ENCODE measurements at regions not wholly inside any gene's neighbourhood (a gene's known extent, or its start where the extent isn't known, plus 50 kb on each side); places are given as distances from the start of the nearest gene placed in this dataset.
A peak's percentile ranks its signal among the peaks of the same experiment; 100 is the strongest.
"Not testable (repeated sequence)": the region's sequence is repeated elsewhere in the genome, so short reads cannot be mapped to it uniquely, and the experiment has no call there.

DNA sequence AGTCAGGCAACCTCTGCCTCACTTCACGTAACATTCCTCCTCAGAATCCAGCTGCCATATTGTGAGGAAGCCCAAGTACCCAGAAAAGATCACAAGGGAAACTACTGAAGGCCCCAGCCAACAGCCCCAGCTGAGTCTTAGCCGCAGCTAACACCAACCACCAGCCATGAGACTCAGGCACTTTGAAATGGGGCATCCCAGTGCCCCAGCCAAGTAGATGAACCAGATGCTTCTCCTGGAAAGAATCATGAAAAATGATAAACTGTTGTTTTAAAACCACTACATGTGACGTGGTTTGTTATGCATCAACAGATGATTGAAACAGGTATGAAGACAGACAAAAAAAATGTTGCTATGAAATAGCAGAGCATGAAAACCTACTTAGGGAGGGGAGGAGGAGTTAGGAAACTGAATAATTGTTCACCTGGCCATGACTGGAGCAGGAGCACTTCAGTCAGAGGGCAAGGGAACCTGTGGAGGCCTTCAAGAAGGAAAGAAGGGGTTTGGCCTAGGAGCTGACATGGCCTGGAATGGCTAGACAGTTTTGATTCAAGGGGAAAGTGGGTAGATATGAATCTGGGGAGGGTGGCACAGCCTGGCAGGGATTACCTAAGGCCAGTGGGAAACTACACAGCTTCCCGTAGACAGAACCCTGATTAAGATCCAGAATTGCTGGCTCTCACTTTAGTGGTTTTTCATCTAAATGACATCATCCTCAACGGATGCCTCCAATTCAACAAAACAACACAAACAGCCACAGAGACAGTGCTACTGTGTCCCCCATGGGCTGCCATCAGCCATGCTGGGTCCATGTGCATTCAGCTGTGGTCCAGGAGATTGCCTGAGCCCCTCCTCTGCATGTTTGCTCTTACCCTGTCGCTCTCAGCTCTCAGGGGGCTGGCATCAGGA lies 211.6 kb downstream of the SYK start:
- no peak for DNase-seq (ENCODE audit: low spot score)
- no peak overlapping the region for H3K4me3 ChIP-seq
- no peak overlapping the region for H3K27ac ChIP-seq
- TF ChIP-seq, protein P1, sequence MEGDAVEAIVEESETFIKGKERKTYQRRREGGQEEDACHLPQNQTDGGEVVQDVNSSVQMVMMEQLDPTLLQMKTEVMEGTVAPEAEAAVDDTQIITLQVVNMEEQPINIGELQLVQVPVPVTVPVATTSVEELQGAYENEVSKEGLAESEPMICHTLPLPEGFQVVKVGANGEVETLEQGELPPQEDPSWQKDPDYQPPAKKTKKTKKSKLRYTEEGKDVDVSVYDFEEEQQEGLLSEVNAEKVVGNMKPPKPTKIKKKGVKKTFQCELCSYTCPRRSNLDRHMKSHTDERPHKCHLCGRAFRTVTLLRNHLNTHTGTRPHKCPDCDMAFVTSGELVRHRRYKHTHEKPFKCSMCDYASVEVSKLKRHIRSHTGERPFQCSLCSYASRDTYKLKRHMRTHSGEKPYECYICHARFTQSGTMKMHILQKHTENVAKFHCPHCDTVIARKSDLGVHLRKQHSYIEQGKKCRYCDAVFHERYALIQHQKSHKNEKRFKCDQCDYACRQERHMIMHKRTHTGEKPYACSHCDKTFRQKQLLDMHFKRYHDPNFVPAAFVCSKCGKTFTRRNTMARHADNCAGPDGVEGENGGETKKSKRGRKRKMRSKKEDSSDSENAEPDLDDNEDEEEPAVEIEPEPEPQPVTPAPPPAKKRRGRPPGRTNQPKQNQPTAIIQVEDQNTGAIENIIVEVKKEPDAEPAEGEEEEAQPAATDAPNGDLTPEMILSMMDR (IDR thresholded peaks at IDR 0.05): no peak

DNA sequence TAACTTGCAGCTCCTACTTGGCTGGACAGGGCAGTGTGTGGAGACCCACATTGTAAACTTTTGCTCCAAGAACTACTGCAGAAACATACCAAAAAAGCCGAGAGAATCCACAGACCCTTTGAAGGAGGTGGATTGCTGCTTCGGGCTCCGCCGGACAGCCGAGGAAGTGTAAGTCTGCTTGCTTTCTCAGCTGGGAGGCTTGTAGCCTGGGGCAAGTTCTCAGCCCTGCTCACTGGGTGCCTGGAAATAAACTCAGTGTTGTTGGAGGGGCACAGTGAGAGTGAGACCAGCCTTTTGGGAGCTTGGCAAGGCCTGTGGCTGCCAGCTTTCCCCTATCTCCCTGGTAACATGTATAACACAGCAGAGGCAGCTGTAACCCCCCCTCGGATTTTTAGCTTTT lies 215.6 kb downstream of the SYK start:
- TF ChIP-seq, protein P1 (IDR thresholded peaks at IDR 0.05): no peak
- no peak for DNase-seq (ENCODE audit: low spot score)

DNA sequence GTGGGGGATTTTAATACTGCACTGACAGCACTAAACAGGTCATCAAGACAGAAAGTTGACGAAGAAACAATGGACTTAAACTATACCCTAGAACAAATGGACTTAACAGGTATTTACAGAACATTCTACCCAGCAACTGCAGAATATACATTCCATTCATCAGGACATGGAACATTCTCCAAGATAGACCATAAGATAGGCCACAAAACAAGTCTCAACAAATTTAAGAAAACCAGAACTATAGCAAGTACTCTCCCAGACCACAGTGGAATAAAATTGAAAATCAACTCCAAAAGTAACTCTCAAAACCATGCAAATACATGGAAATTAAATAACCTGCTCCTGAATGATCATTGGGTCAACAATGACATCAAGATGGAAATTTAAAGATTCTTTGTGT lies 218.3 kb downstream of the SYK start:
- H3K27ac ChIP-seq; H3K4me3 ChIP-seq; DNase-seq (ENCODE audit: low spot score): not testable (repeated sequence)

More for the DNA sequence above, 215.6 kb downstream of the SYK start:
- H3K27ac ChIP-seq: no peak overlapping the region
- H3K4me3 ChIP-seq: no peak overlapping the region

DNA sequence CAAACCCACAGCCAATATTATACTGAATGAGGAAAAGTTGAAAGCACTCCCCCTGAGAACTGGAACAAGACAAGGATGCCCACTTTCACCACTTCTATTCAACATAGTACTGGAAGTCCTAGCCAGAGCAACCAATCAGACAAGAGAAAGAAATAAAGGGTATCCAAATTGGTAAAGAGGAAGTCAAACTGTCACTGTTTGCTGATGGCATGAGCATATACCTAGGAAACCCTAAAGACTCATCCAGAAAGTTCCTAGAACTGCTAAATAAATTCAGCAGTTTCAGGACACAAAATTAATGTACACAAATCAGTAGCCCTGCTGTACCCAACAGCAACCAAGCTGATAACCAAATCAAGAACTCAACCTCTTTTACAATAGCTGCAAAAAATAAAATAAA lies 220.0 kb downstream of the SYK start:
- not testable (repeated sequence) for H3K27ac ChIP-seq; H3K4me3 ChIP-seq; DNase-seq (ENCODE audit: low spot score)

DNA sequence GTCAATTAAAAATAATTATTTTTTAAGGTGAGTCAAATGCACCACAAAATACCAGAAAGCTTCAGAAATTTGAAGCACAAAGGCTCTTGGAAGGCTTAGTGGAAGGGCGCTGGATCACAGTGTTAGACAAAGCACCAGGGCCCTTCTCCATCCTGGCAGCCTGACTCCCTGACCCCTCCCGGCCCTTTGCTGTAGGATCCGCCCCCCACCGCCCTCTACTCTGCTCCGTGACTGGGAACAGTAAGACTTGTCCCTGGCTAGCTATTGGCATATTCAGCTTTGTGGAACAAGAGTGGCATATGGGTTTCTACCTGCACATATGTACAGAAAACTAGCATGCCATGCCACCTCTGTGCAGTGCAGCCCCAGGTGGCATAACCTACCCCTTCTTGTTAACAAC lies 222.1 kb downstream of the SYK start:
- peak; percentile 14 for DNase-seq (ENCODE audit: low spot score)
- no peak overlapping the region for H3K4me3 ChIP-seq
- H3K27ac ChIP-seq: no peak overlapping the region
- TF ChIP-seq, protein P1 (IDR thresholded peaks at IDR 0.05): no peak

DNA sequence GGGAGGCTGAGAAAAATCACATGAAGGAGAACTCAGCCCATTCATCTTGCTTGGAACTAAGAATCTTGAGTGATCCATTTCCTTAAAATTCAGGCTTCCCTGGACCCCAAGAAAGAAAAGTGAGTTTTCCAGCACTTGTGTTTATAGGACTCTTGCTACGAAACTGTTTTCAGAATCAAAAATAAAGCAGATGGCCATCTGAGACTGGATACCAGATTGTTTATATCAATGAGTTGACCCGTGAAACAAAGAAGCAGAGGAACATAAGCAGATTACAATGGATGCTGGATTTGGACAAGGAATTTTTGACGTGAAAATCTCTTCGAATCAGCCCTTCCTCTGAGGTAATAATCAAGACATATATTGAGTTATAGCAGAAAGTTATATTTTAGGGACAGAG lies 223.2 kb downstream of the SYK start:
- Histone ChIP-seq H3K27ac (no peak overlapping the region), H3K4me3 (no peak overlapping the region)
- TF ChIP-seq, protein P1 (IDR thresholded peaks at IDR 0.05): no peak
- DNase-seq (ENCODE audit: low spot score): no peak

DNA sequence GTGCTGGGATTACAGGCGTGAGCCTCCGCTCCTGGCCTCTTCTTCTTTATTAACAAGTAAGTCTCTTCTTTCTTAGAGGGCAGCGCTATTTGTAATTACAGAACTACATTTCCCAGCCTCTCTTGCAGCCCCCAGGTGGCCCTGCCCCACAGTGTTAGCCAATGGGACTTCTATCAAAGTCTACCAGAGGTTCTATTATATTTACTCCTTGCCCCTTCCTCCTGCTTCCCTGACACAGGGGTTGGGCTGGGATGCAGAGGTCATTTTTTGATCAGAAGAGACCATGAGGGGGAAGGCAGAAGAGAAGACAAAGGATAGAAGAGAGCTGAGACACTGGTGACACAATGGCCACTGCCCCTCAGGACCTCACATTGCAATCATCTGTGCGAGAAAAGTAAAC lies 224.2 kb downstream of the SYK start:
- peak; percentile 24 for DNase-seq (ENCODE audit: low spot score)
- no peak overlapping the region for H3K4me3 ChIP-seq
- TF ChIP-seq, protein P1 (IDR thresholded peaks at IDR 0.05): no peak

DNA sequence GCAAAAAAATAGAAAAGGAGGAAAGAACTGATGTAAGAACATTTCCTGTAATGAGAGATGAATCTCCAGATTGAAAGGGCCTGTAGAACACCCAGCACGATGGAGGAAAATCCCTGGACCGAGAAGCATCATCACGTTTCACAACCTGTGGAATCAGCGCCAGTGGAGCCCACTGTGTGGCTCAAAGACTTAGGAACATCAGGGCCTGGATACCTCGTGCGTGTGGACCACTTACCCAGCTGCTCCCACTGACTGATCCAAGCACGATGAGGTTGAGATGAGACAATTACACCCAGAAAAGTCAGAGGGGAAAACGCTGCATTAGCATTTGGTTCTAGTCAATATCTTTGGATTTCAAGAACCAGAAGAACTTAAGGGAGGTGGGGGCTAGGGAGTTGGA lies 224.6 kb downstream of the SYK start:
- TF ChIP-seq, protein P1 (IDR thresholded peaks at IDR 0.05): no peak
- Histone ChIP-seq H3K27ac (no peak overlapping the region), H3K4me3 (no peak overlapping the region)
- peak; percentile 36 for DNase-seq (ENCODE audit: low spot score)

More for the DNA sequence above, 224.2 kb downstream of the SYK start:
- no peak overlapping the region for H3K27ac ChIP-seq
